ENCODE measurements at regions not wholly inside any gene's neighbourhood (a gene's known extent, or its start where the extent isn't known, plus 50 kb on each side); places are given as distances from the start of the nearest gene placed in this dataset.

- Histone ChIP-seq H3K4me2 (ENCODE audit: low read depth, low read length, poor library complexity, severe bottlenecking) (no peak overlapping the region), H3K36me3 (ENCODE audit: low read length) (no peaks in the 10 kb centered on the region), H3F3A (ENCODE audit: insufficient read depth) (no peaks in the 10 kb centered on the region), H3K79me2 (ENCODE audit: insufficient read depth, low read length) (no peaks in the 10 kb centered on the region), H3K9me3 (ENCODE audit: insufficient read depth, low read length) (no peaks in the 10 kb centered on the region), H4K20me1 (ENCODE audit: low read depth, low read length) (no peaks in the 10 kb centered on the region), H3K27me3 (ENCODE audit: low read length) (no peaks in the 10 kb centered on the region), H3K9ac (ENCODE audit: low read length) (no peak overlapping the region), H2AFZ (ENCODE audit: low read depth, low read length, severe bottlenecking) (no peak overlapping the region), H3K27ac (ENCODE audit: low read depth, low read length) (no peak overlapping the region), H3K4me3 (ENCODE audit: insufficient read depth, low read length, poor library complexity, severe bottlenecking) (no peak overlapping the region), H3K9me2 (replicated peaks; ENCODE audit: insufficient read depth, low read length) (no peaks in the 10 kb centered on the region)
- TF ChIP-seq, protein P1, sequence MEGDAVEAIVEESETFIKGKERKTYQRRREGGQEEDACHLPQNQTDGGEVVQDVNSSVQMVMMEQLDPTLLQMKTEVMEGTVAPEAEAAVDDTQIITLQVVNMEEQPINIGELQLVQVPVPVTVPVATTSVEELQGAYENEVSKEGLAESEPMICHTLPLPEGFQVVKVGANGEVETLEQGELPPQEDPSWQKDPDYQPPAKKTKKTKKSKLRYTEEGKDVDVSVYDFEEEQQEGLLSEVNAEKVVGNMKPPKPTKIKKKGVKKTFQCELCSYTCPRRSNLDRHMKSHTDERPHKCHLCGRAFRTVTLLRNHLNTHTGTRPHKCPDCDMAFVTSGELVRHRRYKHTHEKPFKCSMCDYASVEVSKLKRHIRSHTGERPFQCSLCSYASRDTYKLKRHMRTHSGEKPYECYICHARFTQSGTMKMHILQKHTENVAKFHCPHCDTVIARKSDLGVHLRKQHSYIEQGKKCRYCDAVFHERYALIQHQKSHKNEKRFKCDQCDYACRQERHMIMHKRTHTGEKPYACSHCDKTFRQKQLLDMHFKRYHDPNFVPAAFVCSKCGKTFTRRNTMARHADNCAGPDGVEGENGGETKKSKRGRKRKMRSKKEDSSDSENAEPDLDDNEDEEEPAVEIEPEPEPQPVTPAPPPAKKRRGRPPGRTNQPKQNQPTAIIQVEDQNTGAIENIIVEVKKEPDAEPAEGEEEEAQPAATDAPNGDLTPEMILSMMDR (IDR thresholded peaks at IDR 0.05; ENCODE audit: insufficient read depth, low read length, poor library complexity, severe bottlenecking): no peak
- no peak for TF ChIP-seq EZH2phosphoT487 (conservative IDR thresholded peaks at IDR 0.05; ENCODE audit: low read length)
Measured at GRCh38 chr18:44589693-44590355, 90.9 kb upstream of the SETBP1 start.

- no peaks in the 10 kb centered on the region for H4K20me1 ChIP-seq (ENCODE audit: low read depth, low read length)
- H3K36me3 ChIP-seq (ENCODE audit: low read length): no peaks in the 10 kb centered on the region
- no peak overlapping the region for H3K9ac ChIP-seq (ENCODE audit: low read length)
- no peaks in the 10 kb centered on the region for H3K9me2 ChIP-seq (replicated peaks; ENCODE audit: insufficient read depth, low read length)
- H2AFZ ChIP-seq (ENCODE audit: low read depth, low read length, severe bottlenecking): no peak overlapping the region
- H3K27ac ChIP-seq (ENCODE audit: low read depth, low read length): no peak overlapping the region
- no peak for TF ChIP-seq EZH2phosphoT487 (conservative IDR thresholded peaks at IDR 0.05; ENCODE audit: low read length)
- TF ChIP-seq, protein P1 (IDR thresholded peaks at IDR 0.05; ENCODE audit: insufficient read depth, low read length, poor library complexity, severe bottlenecking): no peak
- no peaks in the 10 kb centered on the region for H3K79me2 ChIP-seq (ENCODE audit: insufficient read depth, low read length)
- no peak overlapping the region for H3K4me2 ChIP-seq (ENCODE audit: low read depth, low read length, poor library complexity, severe bottlenecking)
- no peak overlapping the region for H3K4me3 ChIP-seq (ENCODE audit: insufficient read depth, low read length, poor library complexity, severe bottlenecking)
- no peaks in the 10 kb centered on the region for H3F3A ChIP-seq (ENCODE audit: insufficient read depth)
- H3K9me3 ChIP-seq (ENCODE audit: insufficient read depth, low read length): no peaks in the 10 kb centered on the region
- no peaks in the 10 kb centered on the region for H3K27me3 ChIP-seq (ENCODE audit: low read length)
Measured at GRCh38 chr18:44590956-44591670, 89.6 kb upstream of the SETBP1 start.

DNA sequence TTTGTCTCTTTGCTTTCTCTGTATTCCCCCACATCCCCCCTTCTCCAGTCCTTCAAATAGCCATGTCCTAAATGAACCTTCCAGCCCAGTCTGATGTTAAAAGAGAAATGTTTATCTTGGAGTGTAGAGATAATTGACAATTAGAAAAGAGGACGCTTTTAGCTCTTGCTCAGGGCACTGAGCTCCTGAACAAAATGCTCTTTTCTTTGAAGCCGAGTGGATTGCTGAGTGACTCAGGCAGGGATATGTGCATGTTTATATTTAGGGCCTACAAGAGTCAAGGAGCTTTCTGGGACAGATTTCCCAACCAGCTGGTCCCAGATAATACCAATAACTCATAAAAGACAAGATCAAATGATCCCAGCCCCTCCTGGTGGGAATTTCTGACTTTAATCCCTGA lies 88.0 kb upstream of the SETBP1 start:
- H3K9me2 ChIP-seq (replicated peaks; ENCODE audit: insufficient read depth, low read length): no peaks in the 10 kb centered on the region
- no peak overlapping the region for H3K4me3 ChIP-seq (ENCODE audit: insufficient read depth, low read length, poor library complexity, severe bottlenecking)
- TF ChIP-seq, protein P1 (IDR thresholded peaks at IDR 0.05; ENCODE audit: insufficient read depth, low read length, poor library complexity, severe bottlenecking): no peak
- no peak for TF ChIP-seq EZH2phosphoT487 (conservative IDR thresholded peaks at IDR 0.05; ENCODE audit: low read length)
- no peak overlapping the region for H3K4me2 ChIP-seq (ENCODE audit: low read depth, low read length, poor library complexity, severe bottlenecking)
- H4K20me1 ChIP-seq (ENCODE audit: low read depth, low read length): no peaks in the 10 kb centered on the region
- no peaks in the 10 kb centered on the region for H3K36me3 ChIP-seq (ENCODE audit: low read length)
- H3K79me2 ChIP-seq (ENCODE audit: insufficient read depth, low read length): no peaks in the 10 kb centered on the region
- no peak overlapping the region for H2AFZ ChIP-seq (ENCODE audit: low read depth, low read length, severe bottlenecking)
- H3K9ac ChIP-seq (ENCODE audit: low read length): no peak overlapping the region
- no peaks in the 10 kb centered on the region for H3K9me3 ChIP-seq (ENCODE audit: insufficient read depth, low read length)
- H3K27ac ChIP-seq (ENCODE audit: low read depth, low read length): no peak overlapping the region
- no peaks in the 10 kb centered on the region for H3F3A ChIP-seq (ENCODE audit: insufficient read depth)
- no peaks in the 10 kb centered on the region for H3K27me3 ChIP-seq (ENCODE audit: low read length)

Data from SU-DHL-6 (cell line).